Activated naive CD4-positive, alpha-beta T cell (primary cell): ENCODE measurements at regions not wholly inside any gene's neighbourhood (a gene's known extent, or its start where the extent isn't known, plus 50 kb on each side); places are given as distances from the start of the nearest gene placed in this dataset.
"Not testable (repeated sequence)": the region's sequence is repeated elsewhere in the genome, so short reads cannot be mapped to it uniquely, and the experiment has no call there.

Experiments used
- DNase-seq, 4 experiments: peaks; one replicate each; lab custom pipeline; 2025; lab: John Stamatoyannopoulos, UW

GRCh38 chr1:182227864-182228547, 163.6 kb downstream of the GLUL start:
- no peak for DNase-seq

DNA sequence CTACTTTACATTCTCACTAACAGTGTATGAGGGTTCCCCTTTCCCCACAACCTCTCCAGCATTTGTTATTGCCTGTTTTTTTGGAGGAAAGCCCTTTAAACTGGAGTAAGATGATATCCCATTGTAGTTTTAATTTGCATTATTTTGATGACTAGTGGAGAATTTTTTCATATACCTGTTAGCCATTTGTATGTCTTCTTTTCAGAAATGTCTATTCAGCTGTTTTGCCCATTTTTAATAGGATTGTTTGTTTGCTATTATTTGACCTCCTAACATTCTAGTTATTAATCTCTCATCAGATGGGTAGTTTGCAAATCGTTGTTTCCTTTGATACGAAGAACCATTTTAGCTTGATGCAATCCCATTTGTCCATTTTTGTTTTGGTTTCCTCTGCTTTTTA, 165.0 kb downstream of the GLUL start:
- no peak for DNase-seq

DNA sequence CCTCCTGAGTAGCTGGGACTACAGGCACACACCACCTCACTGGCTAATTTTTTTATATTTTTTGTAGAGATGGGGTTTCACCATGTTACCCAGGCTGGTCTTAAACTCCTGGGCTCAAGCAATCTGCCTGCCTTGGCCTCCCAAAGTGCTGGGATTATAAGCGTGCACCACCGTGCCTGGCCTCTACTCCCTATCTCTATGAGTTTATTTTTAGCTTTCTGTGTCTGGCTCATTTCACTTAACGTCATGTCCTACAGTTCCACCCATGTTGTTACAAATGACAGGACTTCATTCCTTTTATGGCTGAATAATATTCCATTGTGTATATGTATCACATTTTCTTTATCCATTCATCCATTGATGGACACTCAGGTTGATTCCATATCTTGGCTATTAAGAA, 164.2 kb upstream of the ZNF648 start:
- DNase-seq, result not testable (repeated sequence)

DNA sequence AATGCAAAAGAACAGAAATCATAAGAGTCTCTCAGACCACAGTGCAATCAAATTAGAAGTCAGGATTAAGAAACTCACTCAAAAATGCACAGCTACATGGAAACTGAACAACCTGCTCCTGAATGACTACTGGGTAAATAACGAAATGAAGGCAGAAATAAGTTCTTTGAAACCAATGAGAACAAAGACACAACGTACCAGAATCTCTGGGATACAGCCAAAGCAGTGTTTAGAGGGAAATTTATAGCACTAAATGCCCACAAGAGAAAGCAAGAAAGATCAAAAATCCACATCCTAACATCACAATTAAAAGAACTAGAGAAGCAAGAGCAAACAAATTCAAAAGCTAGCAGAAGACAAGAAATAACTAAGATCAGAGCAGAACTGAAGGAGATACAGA, 160.5 kb upstream of the ZNF648 start:
- DNase-seq, result not testable (repeated sequence)

GRCh38 chr1:182221367-182221766, 159.9 kb upstream of the ZNF648 start:
- not testable (repeated sequence) for DNase-seq

- DNase-seq, result no peak
These were observed 156.5 kb upstream of the ZNF648 start for GRCh38 chr1:182217967-182218366.

GRCh38 chr1:182217071-182217470, 155.6 kb upstream of the ZNF648 start:
- DNase-seq, result no peak

- DNase-seq, result no peak
These were observed 154.3 kb upstream of the ZNF648 start for GRCh38 chr1:182215764-182216163.

- no peak for DNase-seq
These were observed 151.7 kb upstream of the ZNF648 start for GRCh38 chr1:182213163-182213562.

- DNase-seq, result no peak
These were observed 149.9 kb upstream of the ZNF648 start for GRCh38 chr1:182211386-182211785.

GRCh38 chr1:182210417-182210816, 148.9 kb upstream of the ZNF648 start:
- no peak for DNase-seq

DNA sequence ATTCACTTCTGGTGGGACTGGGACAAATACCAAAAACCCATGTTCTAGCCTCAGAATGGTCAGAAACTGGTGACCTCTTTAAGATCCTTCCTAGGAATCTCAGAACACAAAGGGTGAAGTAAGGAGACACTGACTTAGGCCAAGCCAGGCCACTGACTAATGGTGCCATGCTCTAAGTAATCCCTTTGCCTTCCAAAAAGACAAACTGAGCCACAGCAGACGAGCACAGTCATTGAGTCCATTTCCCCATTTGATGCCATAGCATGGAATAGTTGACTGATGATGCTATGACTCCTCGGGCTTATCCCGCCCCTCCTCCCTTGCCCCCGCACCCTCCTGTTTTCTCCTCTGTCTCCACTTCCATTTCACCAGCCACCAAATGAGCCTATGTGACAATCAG, 145.8 kb upstream of the ZNF648 start:
- no peak for DNase-seq

DNA sequence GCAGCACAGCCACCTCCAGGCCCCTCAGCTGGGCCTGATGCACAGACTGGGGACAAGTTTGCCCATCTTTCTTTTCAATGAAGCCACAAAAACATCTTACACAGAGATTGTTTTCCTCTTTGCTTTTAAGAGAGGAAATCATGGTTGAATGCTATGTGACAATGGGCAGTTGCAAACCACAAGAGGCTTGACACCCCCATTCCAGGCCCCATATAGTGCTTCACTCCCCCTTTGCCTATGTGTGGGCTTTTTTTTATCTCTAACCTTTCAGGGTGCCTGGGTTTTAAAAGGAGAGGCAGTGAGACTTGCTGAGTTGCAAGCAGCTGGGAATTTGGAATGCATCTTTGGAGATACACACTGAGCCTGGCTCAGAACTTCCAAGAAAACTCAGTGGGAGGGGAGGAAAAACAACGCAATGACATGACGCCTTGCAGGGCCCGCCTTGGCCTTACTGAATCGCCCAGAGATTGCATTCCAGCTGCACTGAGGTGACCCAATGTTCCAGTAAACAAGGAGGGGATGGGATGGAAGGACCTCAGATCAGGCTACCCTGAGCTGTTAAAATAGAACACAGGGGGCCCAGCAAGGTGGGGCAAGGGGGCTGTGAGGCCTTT, 145.2 kb upstream of the ZNF648 start:
- no peak for DNase-seq

- no peak for DNase-seq
These were observed 144.0 kb upstream of the ZNF648 start for GRCh38 chr1:182205351-182206022.

DNA sequence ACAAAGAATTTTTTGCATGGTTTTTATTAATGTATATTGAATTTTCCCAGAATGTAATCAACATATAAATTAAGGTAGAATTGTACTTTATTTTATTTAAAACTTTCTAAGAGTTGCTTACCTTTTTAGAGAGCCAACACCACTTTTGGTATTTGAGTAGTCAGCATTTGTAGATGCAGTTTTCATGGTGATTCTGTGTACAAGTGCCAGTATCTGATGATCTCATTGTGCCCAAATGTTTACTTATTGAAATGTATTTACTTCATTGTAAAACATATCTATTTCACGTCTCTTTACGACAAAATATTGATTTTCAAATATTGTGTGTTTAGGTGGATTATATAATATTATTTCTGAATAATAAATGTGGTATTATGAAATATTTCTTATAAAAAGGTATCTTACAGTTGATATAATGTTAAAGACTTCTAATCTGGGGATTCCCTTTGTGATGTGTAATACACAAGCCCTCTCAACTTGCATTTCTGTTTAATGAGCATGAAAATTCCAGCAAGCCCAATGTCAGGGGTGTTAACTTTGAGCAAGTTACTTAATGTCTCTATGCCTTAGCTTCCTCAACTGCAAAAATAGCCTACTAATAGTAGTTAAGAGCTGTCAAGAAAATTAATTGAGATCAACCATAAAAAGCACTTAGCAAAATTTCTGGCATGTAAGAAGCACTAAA, 141.8 kb upstream of the ZNF648 start:
- no peak for DNase-seq

- DNase-seq, result not testable (repeated sequence)
These were observed 140.0 kb upstream of the ZNF648 start for GRCh38 chr1:182201490-182201889.

- no peak for DNase-seq
These were observed 138.7 kb upstream of the ZNF648 start for GRCh38 chr1:182200025-182200812.

GRCh38 chr1:182198006-182198605, 136.6 kb upstream of the ZNF648 start:
- no peak for DNase-seq

GRCh38 chr1:182196897-182197870, 135.7 kb upstream of the ZNF648 start:
- no peak for DNase-seq

DNA sequence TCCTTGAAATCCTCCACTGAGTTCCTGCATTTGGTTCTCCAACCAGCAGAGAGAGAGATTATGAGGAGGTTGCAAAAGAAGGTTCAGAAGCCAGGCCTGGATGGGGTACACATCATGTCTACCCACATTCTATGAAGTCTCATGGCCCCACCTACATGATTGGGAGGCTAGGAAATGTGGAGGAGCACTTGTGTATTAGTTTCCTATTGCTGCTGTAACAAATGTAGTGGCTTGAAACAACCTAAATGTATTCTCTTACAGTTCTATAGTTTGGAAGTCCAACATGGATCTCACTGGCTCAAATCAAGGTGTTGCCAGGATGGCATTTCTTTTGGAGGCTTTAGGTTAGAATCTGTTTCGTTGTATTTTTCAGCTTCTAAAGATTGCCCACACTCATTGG, 134.2 kb upstream of the ZNF648 start:
- no peak for DNase-seq
